ENCODE measurements at regions not wholly inside any gene's neighbourhood (a gene's known extent, or its start where the extent isn't known, plus 50 kb on each side); places are given as distances from the start of the nearest gene placed in this dataset. TPM values are rescaled to one million over a fixed set of nuclear protein-coding genes. Genes with fewer than 3 reads are reported as not detected.

Small RNA genes in the stretch of these regions (microRNA-seq; reads per million reads assigned to microRNA genes)
- not detected for gene MIR3171 (ENCODE audit: unreplicated experiment)
- gene MIR4307 (ENCODE audit: unreplicated experiment) = not detected
